H1 (cell line): ENCODE measurements at regions not wholly inside any gene's neighbourhood (a gene's known extent, or its start where the extent isn't known, plus 50 kb on each side); places are given as distances from the start of the nearest gene placed in this dataset.

Experiments used
- CTCF ChIA-PET: fragments of 300-600 bp; sonication (Branson Sonifier 250); formaldehyde crosslinking; loops from one replicate; lab custom pipeline; 2021; ENCODE audit not compliant: partially characterized antibody; lab: Charles Lee
- POLR2A ChIA-PET: fragments of 300-600 bp; sonication (Branson Sonifier 250); formaldehyde crosslinking; loops from one replicate; lab custom pipeline; 2021; ENCODE audit warnings: inconsistent platforms; ENCODE audit not compliant: partially characterized antibody; lab: Charles Lee
- DNase-seq, 2 experiments: peaks; one replicate each; pipeline versions ENCODE4 v3.0.0 to v3.0.0-alpha.2; 2010 to 2022; ENCODE audit warnings: low spot score in 2 of 2, low read depth in 1 of 2, mixed read lengths in 1 of 2
- FAIRE-seq: peaks from 2 replicates; lab custom pipeline; 2011; peaks lifted over from hg19 to GRCh38; lab: Jason Lieb, UNC
- H2AFZ ChIP-seq: 2 replicates; pipeline ENCODE4 v1.8.1; 2012; ENCODE audit warnings: low read length, inconsistent platforms
- H2AK5ac ChIP-seq: 2 replicates; pipeline ENCODE4 v1.6.1; 2013; ENCODE audit warnings: low read depth, low read length
- H2BK120ac ChIP-seq: replicated peaks from 2 replicates; pipeline ENCODE3; 2013; ENCODE audit warnings: low read depth, low read length, inconsistent platforms
- H2BK12ac ChIP-seq: 2 replicates; pipeline ENCODE4 v1.6.1; 2013; ENCODE audit warnings: low read depth, low read length
- H2BK15ac ChIP-seq: 2 replicates; pipeline ENCODE4 v1.6.1; 2013; ENCODE audit warnings: low read length
- H2BK20ac ChIP-seq: 2 replicates; pipeline ENCODE4 v1.6.1; 2013; ENCODE audit warnings: low read length
- H2BK5ac ChIP-seq: 2 replicates; pipeline ENCODE4 v1.6.1; 2013; ENCODE audit warnings: low read depth, low read length
- H3K14ac ChIP-seq: 2 replicates; pipeline ENCODE4 v1.6.1; 2013; ENCODE audit warnings: inconsistent platforms; ENCODE audit not compliant: insufficient read length
- H3K18ac ChIP-seq: 2 replicates; pipeline ENCODE4 v1.6.1; 2013; ENCODE audit warnings: low read length; ENCODE audit errors: extremely low read depth
- H3K23ac ChIP-seq: 2 replicates; pipeline ENCODE4 v1.6.1; 2013; ENCODE audit warnings: inconsistent platforms; ENCODE audit not compliant: insufficient read length
- H3K23me2 ChIP-seq: 2 replicates; pipeline ENCODE4 v1.6.1; 2013; ENCODE audit warnings: low read depth, low read length
- H3K27ac ChIP-seq: 2 replicates; pipeline ENCODE4 v1.6.1; 2011; ENCODE audit warnings: low read depth, low read length, inconsistent platforms
- H3K27me3 ChIP-seq, 4 experiments: replicated peaks in 1 of 4; 1 replicate in 1 of 4; 2 replicates in 3 of 4; pipeline versions ENCODE4 v1.6.1 to v1.8.1; 2011 to 2013; ENCODE audit warnings: low read length in 3 of 4, mild to moderate bottlenecking in 3 of 4, inconsistent platforms in 2 of 4, mixed read lengths in 2 of 4, moderate library complexity in 1 of 4; ENCODE audit not compliant: control insufficient read depth in 3 of 4, insufficient read depth in 3 of 4; ENCODE audit errors: extremely low read depth in 1 of 4
- H3K36me3 ChIP-seq, 4 experiments: 2 replicates each; pipeline versions ENCODE4 v1.6.1 to v1.8.1; 2011 to 2013; ENCODE audit warnings: mild to moderate bottlenecking in 4 of 4, low read length in 3 of 4, moderate library complexity in 2 of 4, control low read depth in 1 of 4, inconsistent platforms in 1 of 4; ENCODE audit not compliant: insufficient read depth in 4 of 4, control insufficient read depth in 2 of 4
- H3K4ac ChIP-seq: replicated peaks from 2 replicates; pipeline ENCODE3; 2013; ENCODE audit warnings: low read length, low read depth, mixed read lengths, inconsistent platforms; ENCODE audit not compliant: insufficient read length
- H3K4me1 ChIP-seq, 4 experiments: replicated peaks in 1 of 4; 1 replicate in 1 of 4; 2 replicates in 3 of 4; pipeline versions ENCODE4 v1.6.1 to v1.8.1; 2011 to 2013; ENCODE audit warnings: low read length in 3 of 4, inconsistent platforms in 2 of 4, mixed read lengths in 1 of 4; ENCODE audit not compliant: insufficient read depth in 4 of 4, control insufficient read depth in 3 of 4
- H3K4me2 ChIP-seq, 2 experiments: 2 replicates each; pipeline versions ENCODE4 v1.6.1 to v1.8.1; 2011 to 2013; ENCODE audit warnings: low read depth in 2 of 2, low read length in 2 of 2, control low read depth in 1 of 2, inconsistent platforms in 1 of 2, mild to moderate bottlenecking in 1 of 2; ENCODE audit not compliant: insufficient read depth in 1 of 2
- H3K4me3 ChIP-seq, 4 experiments: fragments of 200-600, 300-600 bp in 1 of 4; sonication (generic), shearing (Covaris generic), sonication (Bioruptor Twin) in 1 of 4; 2 replicates each; pipeline versions ENCODE4 v1.5.1 to v1.8.1; 2011 to 2016; ENCODE audit warnings: low read length in 4 of 4, low read depth in 3 of 4, control low read depth in 2 of 4, inconsistent platforms in 2 of 4, mild to moderate bottlenecking in 2 of 4, mixed read lengths in 1 of 4, moderate library complexity in 1 of 4; ENCODE audit not compliant: insufficient read depth in 2 of 4; ENCODE audit errors: extremely low read depth in 1 of 4
- H3K56ac ChIP-seq: replicated peaks from 2 replicates; pipeline ENCODE3; 2013; ENCODE audit warnings: low read depth, mild to moderate bottlenecking, mixed read lengths, low read length, inconsistent platforms; ENCODE audit not compliant: insufficient read length
- H3K79me1 ChIP-seq: 2 replicates; pipeline ENCODE4 v1.6.1; 2013; ENCODE audit warnings: low read depth, low read length, control low read depth
- H3K79me2 ChIP-seq, 2 experiments: 2 replicates each; pipeline versions ENCODE4 v1.6.1 to v1.8.1; 2012 to 2013; ENCODE audit warnings: low read length in 2 of 2, mild to moderate bottlenecking in 2 of 2, inconsistent platforms in 1 of 2; ENCODE audit not compliant: insufficient read depth in 2 of 2, control insufficient read depth in 1 of 2
- H3K9ac ChIP-seq, 4 experiments: replicated peaks in 1 of 4; 1 replicate in 1 of 4; 2 replicates in 3 of 4; pipeline versions ENCODE4 v1.6.1 to v1.8.1; 2011 to 2013; ENCODE audit warnings: low read depth in 3 of 4, low read length in 3 of 4, control low read depth in 2 of 4, mild to moderate bottlenecking in 2 of 4, moderate library complexity in 2 of 4, inconsistent platforms in 1 of 4; ENCODE audit errors: extremely low read depth in 1 of 4
- H3K9me3 ChIP-seq, 2 experiments: 2 replicates each; pipeline versions ENCODE4 v1.6.1 to v1.8.1; 2012 to 2013; ENCODE audit warnings: mild to moderate bottlenecking in 2 of 2, moderate library complexity in 2 of 2, control low read depth in 1 of 2, inconsistent platforms in 1 of 2, low read depth in 1 of 2, low read length in 1 of 2, mixed read lengths in 1 of 2; ENCODE audit not compliant: insufficient read depth in 2 of 2
- H4K20me1 ChIP-seq, 2 experiments: replicated peaks in 1 of 2; 2 replicates each; pipeline versions ENCODE3 to v1.8.1; 2011 to 2013; ENCODE audit warnings: inconsistent platforms in 2 of 2, low read length in 2 of 2, mild to moderate bottlenecking in 1 of 2; ENCODE audit not compliant: insufficient read depth in 2 of 2, control insufficient read depth in 1 of 2
- H4K5ac ChIP-seq: 2 replicates; pipeline ENCODE4 v1.6.1; 2013; ENCODE audit warnings: low read length, low read depth, mixed read lengths, inconsistent platforms; ENCODE audit not compliant: insufficient read length
- H4K8ac ChIP-seq: 2 replicates; pipeline ENCODE4 v1.8.0; 2013; ENCODE audit warnings: mild to moderate bottlenecking, moderate library complexity, low read length, inconsistent platforms; ENCODE audit not compliant: insufficient read depth; ENCODE audit errors: extremely low read depth
- H4K91ac ChIP-seq: replicated peaks from 2 replicates; pipeline ENCODE3; 2013; ENCODE audit warnings: low read length, mixed read lengths, inconsistent platforms; ENCODE audit not compliant: insufficient read length
- CBX8 ChIP-seq: fragments of 300-800, 300-1000 bp; sonication (generic); IDR thresholded peaks from 2 replicates; pipeline ENCODE4 v1.7.1; 2016; ENCODE audit warnings: low read depth, low read length, borderline replicate concordance
- CREB1 ChIP-seq: IDR thresholded peaks from 2 replicates; pipeline ENCODE4 v1.6.1; 2012; ENCODE audit warnings: inconsistent platforms
- CTBP2 ChIP-seq: IDR thresholded peaks from 2 replicates; pipeline ENCODE4 v1.7.0; 2011; ENCODE audit warnings: borderline replicate concordance, mild to moderate bottlenecking, moderate library complexity, mixed read lengths, low read length; ENCODE audit not compliant: insufficient read depth, insufficient read length
- USF2 ChIP-seq: IDR thresholded peaks from 2 replicates; pipeline ENCODE4 v1.6.1; 2011; ENCODE audit warnings: low read length, improper control_type of control experiment
- ZNF274 ChIP-seq: IDR thresholded peaks from 2 replicates; pipeline ENCODE4 v1.7.0; 2012; ENCODE audit warnings: low read length, borderline replicate concordance; ENCODE audit errors: extremely low read depth
- WGBS, 2 experiments: shearing (Covaris generic) in 1 of 2; methylation state at CpG; one replicate each; pipeline versions ENCODE4 v1.1.6 to v1.1.7; 2013 to 2015; ENCODE audit warnings: low lambda C conversion rate in 2 of 2, mixed read lengths in 2 of 2, inconsistent platforms in 1 of 2, low coverage in 1 of 2, missing lambda C conversion rate in 1 of 2; ENCODE audit not compliant: insufficient replicate concordance in 2 of 2, insufficient coverage in 1 of 2, insufficient read length in 1 of 2; ENCODE audit errors: extremely low coverage in 1 of 2, missing lambda C conversion rate in 1 of 2; 5-methylcytosine and 5-hydroxymethylcytosine counted together

- no peak overlapping the region for H2BK120ac ChIP-seq
- H3K14ac ChIP-seq: no peak overlapping the region
- FAIRE-seq: no peak
- no peak overlapping the region for H3K18ac ChIP-seq
- TF ChIP-seq USF2 (no peak), CTBP2 (no peak), ZNF274 (no peak), CBX8 (no peak), CREB1 (no peak)
- H2AFZ ChIP-seq: no peak overlapping the region
- H3K4me3 ChIP-seq: no peak overlapping the region
- no peaks in the 10 kb centered on the region for H3K9me3 ChIP-seq
- no peak overlapping the region; the same call in 1 of the 2 replicates for H2AK5ac ChIP-seq
- H2BK5ac ChIP-seq: no peak overlapping the region
- POLR2A ChIA-PET: no interaction called here
- no peak overlapping the region for H2BK15ac ChIP-seq
- DNase-seq: no peak
- H3K36me3 ChIP-seq: no peaks in the 10 kb centered on the region
- no peak overlapping the region for H4K91ac ChIP-seq
- H3K79me1 ChIP-seq: no peaks in the 10 kb centered on the region
- no peak overlapping the region for H3K23ac ChIP-seq
- no peaks in the 10 kb centered on the region for H3K23me2 ChIP-seq
- no peaks in the 10 kb centered on the region for H3K79me2 ChIP-seq
- H3K4me2 ChIP-seq: no peak overlapping the region
- H2BK20ac ChIP-seq: no peak overlapping the region
- no peaks in the 10 kb centered on the region for H4K20me1 ChIP-seq
- no peak overlapping the region for H3K56ac ChIP-seq
- no peak overlapping the region for H4K8ac ChIP-seq
- H3K9ac ChIP-seq: no peak overlapping the region
- H3K4ac ChIP-seq: no peak overlapping the region
- H4K5ac ChIP-seq: no peak overlapping the region
- no peak overlapping the region for H3K27ac ChIP-seq
- peaks cover 0 to 8% (median 5%) of the 10 kb centered on the region in 4 experiments; a peak in 4 of 7 replicates for H3K4me1 ChIP-seq
- no peaks in the 10 kb centered on the region for H3K27me3 ChIP-seq
- WGBS, 2 experiments: 90% methylated on average over 6 of the region's 6 CpGs; no CpG with 5 or more reads in 1 of the 2 experiments
- H2BK12ac ChIP-seq: peak overlapping the region; percentile 56; the same call in 1 of the 2 replicates
- CTCF ChIA-PET: no interaction called here
Measured at GRCh38 chr14:97575677-97576076, 778.5 kb downstream of the VRK1 start.
